H9 (cell line): ENCODE measurements at regions not wholly inside any gene's neighbourhood (a gene's known extent, or its start where the extent isn't known, plus 50 kb on each side); places are given as distances from the start of the nearest gene placed in this dataset.

Experiments used
- DNase-seq: peaks from one replicate; pipeline ENCODE4 v3.0.0-alpha.2; 2017
- H2AFZ ChIP-seq: one replicate; pipeline ENCODE4 v1.6.1; 2013; ENCODE audit warnings: mild to moderate bottlenecking, low read length, control low read depth, moderate library complexity
- H2AK5ac ChIP-seq: 2 replicates; pipeline ENCODE4 v1.6.1; 2013; ENCODE audit warnings: low read length, control low read depth, mixed read lengths; ENCODE audit not compliant: insufficient read length
- H2BK120ac ChIP-seq: one replicate; pipeline ENCODE4 v1.6.1; 2013; ENCODE audit warnings: low read depth, mild to moderate bottlenecking, low read length, control low read depth, inconsistent platforms; ENCODE audit not compliant: poor library complexity, severe bottlenecking
- H2BK12ac ChIP-seq: 2 replicates; pipeline ENCODE4 v1.6.1; 2013; ENCODE audit warnings: low read length, control low read depth, mixed read lengths, low read depth; ENCODE audit not compliant: insufficient read length
- H2BK15ac ChIP-seq: 2 replicates; pipeline ENCODE4 v1.6.1; 2013; ENCODE audit warnings: low read depth, low read length, control low read depth
- H2BK20ac ChIP-seq: one replicate; pipeline ENCODE4 v1.6.1; 2013; ENCODE audit warnings: low read depth, mild to moderate bottlenecking, low read length, control low read depth, inconsistent platforms; ENCODE audit not compliant: poor library complexity, severe bottlenecking
- H2BK5ac ChIP-seq: 2 replicates; pipeline ENCODE4 v1.6.1; 2013; ENCODE audit warnings: low read length, control low read depth, mixed read lengths; ENCODE audit not compliant: insufficient read length
- H3K14ac ChIP-seq: 2 replicates; pipeline ENCODE4 v1.6.1; 2013; ENCODE audit warnings: low read length, control low read depth; ENCODE audit not compliant: insufficient read depth
- H3K18ac ChIP-seq: 2 replicates; pipeline ENCODE4 v1.6.1; 2013; ENCODE audit warnings: low read depth, mild to moderate bottlenecking, mixed read lengths, low read length, control low read depth; ENCODE audit not compliant: insufficient read length
- H3K23ac ChIP-seq: 2 replicates; pipeline ENCODE4 v1.6.1; 2013; ENCODE audit warnings: low read length, control low read depth, mixed read lengths, low read depth; ENCODE audit not compliant: insufficient read length
- H3K23me2 ChIP-seq: 2 replicates; pipeline ENCODE4 v1.6.1; 2013; ENCODE audit warnings: low read depth, mild to moderate bottlenecking, mixed read lengths, low read length, control low read depth; ENCODE audit not compliant: insufficient read length, poor library complexity, severe bottlenecking
- H3K27ac ChIP-seq: 2 replicates; pipeline ENCODE4 v1.5.1; 2013; ENCODE audit warnings: low read length, control low read depth, mixed read lengths, low read depth; ENCODE audit not compliant: insufficient read length
- H3K27me3 ChIP-seq: 2 replicates; pipeline ENCODE4 v1.6.1; 2013; ENCODE audit warnings: low read length, control low read depth, inconsistent platforms; ENCODE audit not compliant: insufficient read depth
- H3K4ac ChIP-seq: 2 replicates; pipeline ENCODE4 v1.6.1; 2013; ENCODE audit warnings: low read depth, mild to moderate bottlenecking, control low read depth, inconsistent platforms, low read length, moderate library complexity
- H3K4me1 ChIP-seq: 2 replicates; pipeline ENCODE4 v1.6.1; 2013; ENCODE audit warnings: low read length, control low read depth, inconsistent platforms; ENCODE audit not compliant: insufficient read depth
- H3K4me2 ChIP-seq: 2 replicates; pipeline ENCODE4 v1.6.1; 2013; ENCODE audit warnings: low read length, control low read depth, mixed read lengths; ENCODE audit not compliant: insufficient read length, insufficient read depth
- H3K56ac ChIP-seq: 2 replicates; pipeline ENCODE4 v1.6.1; 2013; ENCODE audit warnings: low read depth, mild to moderate bottlenecking, mixed read lengths, low read length, control low read depth; ENCODE audit not compliant: insufficient read length
- H3K79me1 ChIP-seq: 2 replicates; pipeline ENCODE4 v1.6.1; 2013; ENCODE audit warnings: low read depth, mild to moderate bottlenecking, moderate library complexity, low read length, control low read depth, inconsistent platforms; ENCODE audit not compliant: insufficient read depth, poor library complexity, severe bottlenecking
- H3K79me2 ChIP-seq: 2 replicates; pipeline ENCODE4 v1.6.1; 2013; ENCODE audit warnings: low read length, control low read depth, inconsistent platforms; ENCODE audit not compliant: insufficient read depth
- H3K9ac ChIP-seq: 2 replicates; pipeline ENCODE4 v1.6.1; 2013; ENCODE audit warnings: low read length, control low read depth, mixed read lengths; ENCODE audit not compliant: insufficient read length; ENCODE audit errors: extremely low read depth
- H3K9me3 ChIP-seq: one replicate; pipeline ENCODE4 v1.6.1; 2013; ENCODE audit warnings: low read depth, low read length, inconsistent platforms; ENCODE audit not compliant: control insufficient read depth
- H3T11ph ChIP-seq: one replicate; pipeline ENCODE4 v1.6.1; 2013; ENCODE audit warnings: mild to moderate bottlenecking, low read length, control low read depth, inconsistent platforms
- H4K20me1 ChIP-seq: one replicate; pipeline ENCODE4 v1.6.1; 2013; ENCODE audit not compliant: control insufficient read depth, insufficient read length, insufficient read depth
- H4K5ac ChIP-seq: 2 replicates; pipeline ENCODE4 v1.6.1; 2013; ENCODE audit warnings: low read depth, mild to moderate bottlenecking, mixed read lengths, low read length, control low read depth; ENCODE audit not compliant: insufficient read length
- H4K8ac ChIP-seq: replicated peaks from 2 replicates; pipeline ENCODE4 v1.6.1; 2013; ENCODE audit warnings: low read length, control low read depth, mixed read lengths, low read depth; ENCODE audit not compliant: insufficient read length
- H4K91ac ChIP-seq: 2 replicates; pipeline ENCODE4 v1.6.1; 2013; ENCODE audit warnings: low read depth, mild to moderate bottlenecking, moderate library complexity, mixed read lengths, low read length, control low read depth; ENCODE audit not compliant: insufficient read length
- H3K27ac Mint-ChIP-seq, 3 experiments: 2 replicates in 2 of 3; 3 replicates in 1 of 3; pipeline ENCODE4 v1.8.0; 2020 to 2021; ENCODE audit warnings: mixed read lengths in 3 of 3, mild to moderate bottlenecking in 1 of 3, moderate library complexity in 1 of 3
- H3K27me3 Mint-ChIP-seq: 2 replicates; pipeline ENCODE4 v1.8.0; 2021; ENCODE audit warnings: low read depth, mild to moderate bottlenecking, moderate library complexity, mixed read lengths
- H3K36me3 Mint-ChIP-seq, 3 experiments: 2 replicates in 2 of 3; 3 replicates in 1 of 3; pipeline ENCODE4 v1.8.0; 2020 to 2021; ENCODE audit warnings: low read depth in 3 of 3, mixed read lengths in 3 of 3; ENCODE audit not compliant: insufficient read depth in 1 of 3
- H3K4me1 Mint-ChIP-seq, 2 experiments: 2 replicates each; pipeline ENCODE4 v1.8.0; 2020; ENCODE audit warnings: mixed read lengths in 2 of 2
- H3K4me3 Mint-ChIP-seq, 2 experiments: 2 replicates in 1 of 2; 3 replicates in 1 of 2; pipeline ENCODE4 v1.8.0; 2020 to 2021; ENCODE audit warnings: mild to moderate bottlenecking in 2 of 2, mixed read lengths in 2 of 2, moderate library complexity in 1 of 2
- H3K9me3 Mint-ChIP-seq, 2 experiments: 2 replicates in 1 of 2; 3 replicates in 1 of 2; pipeline ENCODE4 v1.8.0; 2020; ENCODE audit warnings: mild to moderate bottlenecking in 2 of 2, mixed read lengths in 2 of 2, moderate library complexity in 1 of 2
- CTCF ChIP-seq: fragments of 200-600 bp; sonication (generic); conservative IDR thresholded peaks from 3 replicates; pipeline ENCODE4 v1.8.0; 2021; ENCODE audit warnings: antibody characterized with exemption, mild to moderate bottlenecking
- WGBS: extraction: QIAGEN DNeasy Blood & Tissue Kit; methylation state at CpG from one replicate; pipeline ENCODE4 v1.1.7; 2013; ENCODE audit warnings: missing lambda C conversion rate, low lambda C conversion rate, mixed read lengths; ENCODE audit not compliant: insufficient read length; ENCODE audit errors: extremely low coverage; 5-methylcytosine and 5-hydroxymethylcytosine counted together

GRCh38 chr5:82403724-82404123, 125.6 kb upstream of the RPS23 start:
- H4K8ac ChIP-seq = no peak overlapping the region
- H3K36me3 Mint-ChIP-seq = peaks cover 7 to 22% (median 8%) of the 10 kb centered on the region in 3 experiments; a peak in 6 of 7 replicates
- no peak overlapping the region for H3K9ac ChIP-seq
- no peak overlapping the region for H3K27ac Mint-ChIP-seq
- no peaks in the 10 kb centered on the region for H3K9me3 ChIP-seq
- no peaks in the 10 kb centered on the region for H3K79me1 ChIP-seq
- H3K9me3 Mint-ChIP-seq = peaks cover 19 to 20% of the 10 kb centered on the region in 2 experiments
- H3K27ac ChIP-seq = no peak overlapping the region
- TF ChIP-seq CTCF = no peak
- H4K20me1 ChIP-seq = no peaks in the 10 kb centered on the region
- H3K27me3 ChIP-seq = no peaks in the 10 kb centered on the region
- H2BK20ac ChIP-seq = no peak overlapping the region
- H3K4me1 ChIP-seq = peaks cover 3% of the 10 kb centered on the region; the same call in 1 of the 2 replicates
- no peak overlapping the region for H2AK5ac ChIP-seq
- H4K5ac ChIP-seq = no peak overlapping the region
- no peak overlapping the region for H3T11ph ChIP-seq
- H3K4ac ChIP-seq = no peak overlapping the region
- no peaks in the 10 kb centered on the region for H3K79me2 ChIP-seq
- no peak overlapping the region for H2BK5ac ChIP-seq
- WGBS = no CpG with 5 or more reads among the region's 2 CpGs
- H3K18ac ChIP-seq = no peak overlapping the region
- H3K4me3 Mint-ChIP-seq = no peak overlapping the region
- H3K4me2 ChIP-seq = no peak overlapping the region
- H3K4me1 Mint-ChIP-seq = peaks cover 21 to 23% of the 10 kb centered on the region in 2 experiments
- no peak overlapping the region for H2AFZ ChIP-seq
- H3K23ac ChIP-seq = no peak overlapping the region
- H2BK15ac ChIP-seq = no peak overlapping the region
- H3K23me2 ChIP-seq = no peaks in the 10 kb centered on the region
- H3K14ac ChIP-seq = no peak overlapping the region
- H3K27me3 Mint-ChIP-seq = peaks cover 2% of the 10 kb centered on the region; the same call in 1 of the 2 replicates
- H3K56ac ChIP-seq = no peak overlapping the region
- no peak overlapping the region for H2BK120ac ChIP-seq
- no peak overlapping the region for H4K91ac ChIP-seq
- DNase-seq = no peak
- no peak overlapping the region for H2BK12ac ChIP-seq
